ENCODE measurements at regions not wholly inside any gene's neighbourhood (a gene's known extent, or its start where the extent isn't known, plus 50 kb on each side); places are given as distances from the start of the nearest gene placed in this dataset.

- WGBS (ENCODE audit: low lambda C conversion rate), result 10% methylated on average over 1 of the region's 1 CpG
- H3K4me1 ChIP-seq (ENCODE audit: control insufficient read depth in 1 of 2, insufficient read depth in 2 of 2, low read depth in 1 of 2, low read length in 1 of 2), result no peaks in the 10 kb centered on the region
- no peak overlapping the region for H3K4me2 ChIP-seq
- H3K9me2 ChIP-seq, result no peaks in the 10 kb centered on the region
- H3K4me3 ChIP-seq (ENCODE audit: low read depth in 2 of 2, low read length in 1 of 2), result no peak overlapping the region
- DNase-seq, result no peak
- POLR2A ChIA-PET, result no interaction called here
- no peaks in the 10 kb centered on the region for H3K36me3 ChIP-seq (replicated peaks in 1 of 2; ENCODE audit: control insufficient read depth in 1 of 2, insufficient read depth in 2 of 2, low read length in 1 of 2)
- no peaks in the 10 kb centered on the region for H4K20me1 ChIP-seq (ENCODE audit: insufficient read depth)
- H3F3A ChIP-seq (replicated peaks; ENCODE audit: insufficient read depth), result no peaks in the 10 kb centered on the region
- H3K9me3 ChIP-seq, result no peaks in the 10 kb centered on the region
- no peak overlapping the region for H3K27ac ChIP-seq (ENCODE audit: low read depth in 2 of 2, low read length in 1 of 2)
- H3K27me3 ChIP-seq (ENCODE audit: insufficient read depth), result no peaks in the 10 kb centered on the region
- CTCF ChIA-PET, result interaction anchor here (1.5 kb wide), 1 partner anchor 8 kb away, joined by 7 read pairs; no protein-coding TSS in a partner anchor
- TF ChIP-seq EP300 (IDR thresholded peaks at IDR 0.05; ENCODE audit: borderline replicate concordance in 1 of 2, low read depth in 1 of 2, low read length in 1 of 2), result no peak
- no peak for TF ChIP-seq MAX (IDR thresholded peaks at IDR 0.05; ENCODE audit: low read depth)
- no peak for TF ChIP-seq RCOR1 (IDR thresholded peaks at IDR 0.05; ENCODE audit: low read length)
- no peak for TF ChIP-seq ELF1 (IDR thresholded peaks at IDR 0.05)
- TF ChIP-seq GATA2 (CRISPR knock-in tag; IDR thresholded peaks at IDR 0.05), result no peak
- TF ChIP-seq RAD21 (IDR thresholded peaks at IDR 0.05; ENCODE audit: low read length), result no peak
- no peak for TF ChIP-seq YY1 (IDR thresholded peaks at IDR 0.05; ENCODE audit: low read depth)
- TF ChIP-seq REST (IDR thresholded peaks at IDR 0.05; ENCODE audit: low read depth, low read length), result no peak
- TF ChIP-seq NFIC (IDR thresholded peaks at IDR 0.05; ENCODE audit: borderline replicate concordance), result no peak
- TF ChIP-seq, protein P1, sequence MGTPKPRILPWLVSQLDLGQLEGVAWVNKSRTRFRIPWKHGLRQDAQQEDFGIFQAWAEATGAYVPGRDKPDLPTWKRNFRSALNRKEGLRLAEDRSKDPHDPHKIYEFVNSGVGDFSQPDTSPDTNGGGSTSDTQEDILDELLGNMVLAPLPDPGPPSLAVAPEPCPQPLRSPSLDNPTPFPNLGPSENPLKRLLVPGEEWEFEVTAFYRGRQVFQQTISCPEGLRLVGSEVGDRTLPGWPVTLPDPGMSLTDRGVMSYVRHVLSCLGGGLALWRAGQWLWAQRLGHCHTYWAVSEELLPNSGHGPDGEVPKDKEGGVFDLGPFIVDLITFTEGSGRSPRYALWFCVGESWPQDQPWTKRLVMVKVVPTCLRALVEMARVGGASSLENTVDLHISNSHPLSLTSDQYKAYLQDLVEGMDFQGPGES (IDR thresholded peaks at IDR 0.05; ENCODE audit: low read depth, low read length), result no peak
- TF ChIP-seq RFX5 (IDR thresholded peaks at IDR 0.05; ENCODE audit: low read length), result no peak
- TF ChIP-seq USF1 (IDR thresholded peaks at IDR 0.05; ENCODE audit: borderline replicate concordance, low read depth), result no peak
- no peak for TF ChIP-seq SMC3 (IDR thresholded peaks at IDR 0.05; ENCODE audit: low read depth, low read length)
- no peak for TF ChIP-seq MXI1 (IDR thresholded peaks at IDR 0.05; ENCODE audit: low read depth, low read length)
- TF ChIP-seq CTCF (IDR thresholded peaks at IDR 0.05), result no peak
- no peaks in the 10 kb centered on the region for H3K79me2 ChIP-seq (ENCODE audit: insufficient read depth)
- H3K9ac ChIP-seq, result no peak overlapping the region
- no peak overlapping the region for H2AFZ ChIP-seq (ENCODE audit: low read depth)
These were observed 126.9 kb upstream of the TENT5D start for GRCh38 chrX:80293354-80293753.

Data from SK-N-SH (cell line).